GM23338 (cell line): ENCODE measurements at regions not wholly inside any gene's neighbourhood (a gene's known extent, or its start where the extent isn't known, plus 50 kb on each side); places are given as distances from the start of the nearest gene placed in this dataset.

ENCODE experiments used
- ATAC-seq: fragments of 200-7000 bp; cut with Tn5 transposase; 3 replicates; pipeline ENCODE4 v1.9.1; 2020
- DNase-seq: peaks from one replicate; pipeline ENCODE4 v3.0.0-alpha.2; 2015; ENCODE audit warnings: low spot score
- H2AFZ ChIP-seq: fragments of 200-600 bp; sonication (generic); 2 replicates; pipeline ENCODE4 v1.8.0; 2016; ENCODE audit warnings: antibody characterized with exemption, mild to moderate bottlenecking, moderate library complexity
- H3F3A ChIP-seq: fragments of 200-600 bp; sonication (generic); replicated peaks from 2 replicates; pipeline ENCODE4 v1.8.0; 2017; ENCODE audit warnings: antibody characterized with exemption, mixed run types, low read depth
- H3K27ac ChIP-seq: fragments of 200-600 bp; sonication (generic); 2 replicates; pipeline ENCODE4 v1.6.1; 2016; ENCODE audit warnings: low read depth
- H3K27me3 ChIP-seq: fragments of 200-600 bp; sonication (generic); 2 replicates; pipeline ENCODE4 v1.8.0; 2016; ENCODE audit warnings: mild to moderate bottlenecking, mixed run types, moderate library complexity; ENCODE audit not compliant: insufficient read depth
- H3K36me3 ChIP-seq: fragments of 200-600 bp; sonication (generic); 2 replicates; pipeline ENCODE4 v1.8.0; 2016; ENCODE audit warnings: mild to moderate bottlenecking; ENCODE audit not compliant: insufficient read depth
- H3K4me1 ChIP-seq: fragments of 200-600 bp; sonication (generic); 2 replicates; pipeline ENCODE4 v1.8.0; 2016; ENCODE audit warnings: mild to moderate bottlenecking, moderate library complexity; ENCODE audit not compliant: insufficient read depth
- H3K4me2 ChIP-seq: fragments of 200-600 bp; sonication (generic); 2 replicates; pipeline ENCODE4 v1.7.1; 2017; ENCODE audit warnings: mixed run types
- H3K4me3 ChIP-seq: fragments of 200-600 bp; sonication (generic); 2 replicates; pipeline ENCODE4 v1.6.1; 2016; ENCODE audit warnings: mixed run types
- H3K79me2 ChIP-seq: fragments of 200-600 bp; sonication (generic); replicated peaks from 2 replicates; pipeline ENCODE4 v1.8.0; 2017; ENCODE audit warnings: mild to moderate bottlenecking; ENCODE audit not compliant: insufficient read depth
- H3K9me2 ChIP-seq: fragments of 200-600 bp; sonication (generic); 2 replicates; pipeline ENCODE4 v1.8.0; 2017; ENCODE audit not compliant: insufficient read depth
- H4K20me1 ChIP-seq: fragments of 200-600 bp; sonication (generic); replicated peaks from 2 replicates; pipeline ENCODE4 v1.8.0; 2017; ENCODE audit warnings: mild to moderate bottlenecking; ENCODE audit not compliant: insufficient read depth
- H3K27ac Mint-ChIP-seq: 2 replicates; pipeline ENCODE4 v1.8.0; 2020; ENCODE audit warnings: inconsistent platforms, mild to moderate bottlenecking, moderate library complexity, mixed read lengths
- H3K27me3 Mint-ChIP-seq: 3 replicates; pipeline ENCODE4 v1.8.0; 2022; ENCODE audit warnings: low read depth, mild to moderate bottlenecking, moderate library complexity, mixed read lengths, inconsistent platforms; ENCODE audit not compliant: insufficient read depth, poor library complexity
- H3K36me3 Mint-ChIP-seq: 3 replicates; pipeline ENCODE4 v1.8.0; 2021; ENCODE audit warnings: low read depth, mild to moderate bottlenecking, inconsistent platforms, moderate library complexity, mixed read lengths
- H3K4me1 Mint-ChIP-seq: 3 replicates; pipeline ENCODE4 v1.8.0; 2020; ENCODE audit warnings: mild to moderate bottlenecking, inconsistent platforms, mixed read lengths
- H3K4me3 Mint-ChIP-seq: 3 replicates; pipeline ENCODE4 v1.8.0; 2021; ENCODE audit warnings: moderate library complexity, mild to moderate bottlenecking, inconsistent platforms, mixed read lengths
- H3K9me3 Mint-ChIP-seq: 3 replicates; pipeline ENCODE4 v1.8.0; 2020; ENCODE audit warnings: moderate library complexity, mild to moderate bottlenecking, inconsistent platforms, mixed read lengths
- CREB1 ChIP-seq: fragments of 250-450 bp; sonication (Bioruptor Pico); IDR thresholded peaks from 2 replicates; pipeline ENCODE4 v1.5.0; 2020; ENCODE audit warnings: low read depth, mild to moderate bottlenecking, moderate library complexity
- CTCF ChIP-seq, 2 experiments: fragments of 200-600 bp in 1 of 2; sonication (generic) in 1 of 2; conservative IDR thresholded peaks; 2 replicates each; pipeline versions ENCODE4 v1.5.1 to v1.6.1; 2016 to 2017; ENCODE audit warnings: antibody characterized with exemption in 2 of 2, low read depth in 2 of 2, mild to moderate bottlenecking in 2 of 2, moderate library complexity in 1 of 2
- ETS1 ChIP-seq: IDR thresholded peaks from 2 replicates; pipeline ENCODE4 v1.6.1; 2016; ENCODE audit warnings: antibody characterized with exemption
- EZH2 ChIP-seq: fragments of 200-600 bp; sonication (generic); IDR thresholded peaks from one replicate; pipeline ENCODE4 v1.8.0; 2017; ENCODE audit warnings: antibody characterized with exemption, mild to moderate bottlenecking, low read depth; ENCODE audit not compliant: unreplicated experiment
- EZH2phosphoT487 ChIP-seq: fragments of 200-600 bp; sonication (generic); IDR thresholded peaks from one replicate; pipeline ENCODE4 v1.8.1; 2018; ENCODE audit warnings: antibody characterized with exemption; ENCODE audit not compliant: unreplicated experiment
- JUNB ChIP-seq: IDR thresholded peaks from one replicate; pipeline ENCODE4 v1.6.1; 2016; ENCODE audit warnings: antibody characterized with exemption; ENCODE audit not compliant: unreplicated experiment
- POLR2AphosphoS5 ChIP-seq: IDR thresholded peaks from 2 replicates; pipeline ENCODE4 v1.6.1; 2016; ENCODE audit warnings: antibody characterized with exemption, low read depth
- REST ChIP-seq: IDR thresholded peaks from one replicate; pipeline ENCODE4 v1.6.1; 2018; ENCODE audit warnings: antibody characterized with exemption; ENCODE audit not compliant: unreplicated experiment
- STAT1 ChIP-seq: IDR thresholded peaks from one replicate; pipeline ENCODE4 v1.6.1; 2016; ENCODE audit warnings: antibody characterized with exemption; ENCODE audit not compliant: unreplicated experiment
- ZNF331 ChIP-seq: fragments of 250-450 bp; sonication (Bioruptor Pico); IDR thresholded peaks from 2 replicates; pipeline ENCODE4 v1.5.0; 2020; ENCODE audit warnings: low read depth, mild to moderate bottlenecking, moderate library complexity
- ZNF462 ChIP-seq: fragments of 250-450 bp; sonication (Bioruptor Pico); IDR thresholded peaks from 2 replicates; pipeline ENCODE4 v1.5.0; 2020; ENCODE audit warnings: mild to moderate bottlenecking, moderate library complexity

- no peak for TF ChIP-seq ZNF462 (CRISPR knock-in tag)
- no peak for TF ChIP-seq ETS1
- no peak for TF ChIP-seq POLR2AphosphoS5
- TF ChIP-seq ZNF331 (CRISPR knock-in tag): no peak
- TF ChIP-seq CREB1: no peak
Observed at GRCh38 chr1:235008239-235008638, 120.4 kb downstream of the TOMM20 start (continued).

- Histone ChIP-seq H3F3A (no peaks in the 10 kb centered on the region), H3K4me3 (no peak overlapping the region), H2AFZ (no peak overlapping the region), H4K20me1 (no peaks in the 10 kb centered on the region), H3K27ac (no peak overlapping the region), H3K27me3 (no peaks in the 10 kb centered on the region), H3K9me2 (0 out of 2 replicates have a peak, but pooled peaks cover 3% of the 10 kb centered on the region), H3K36me3 (no peaks in the 10 kb centered on the region), H3K4me2 (no peak overlapping the region), H3K79me2 (no peaks in the 10 kb centered on the region), H3K4me1 (no peaks in the 10 kb centered on the region)
- no peak overlapping the region for H3K27ac Mint-ChIP-seq
- no peak overlapping the region for H3K4me3 Mint-ChIP-seq
- no peak for DNase-seq
- peaks cover 4% of the 10 kb centered on the region for H3K27me3 Mint-ChIP-seq
- peaks cover 12% of the 10 kb centered on the region; the same call in 2 of the 3 replicates for H3K9me3 Mint-ChIP-seq
- no peak for ATAC-seq
- H3K36me3 Mint-ChIP-seq: peaks cover 3% of the 10 kb centered on the region; the same call in 1 of the 3 replicates
- peaks cover 6% of the 10 kb centered on the region; the same call in 1 of the 3 replicates for H3K4me1 Mint-ChIP-seq
- TF ChIP-seq EZH2phosphoT487 (no peak), JUNB (no peak), CTCF (conservative IDR thresholded peaks at IDR 0.05; ENCODE audit: low read depth in 2 of 2) (no peak), STAT1 (no peak), REST (no peak), EZH2 (no peak), ZNF331 (CRISPR knock-in tag) (no peak)
Observed at GRCh38 chr1:235006816-235007215, 121.8 kb downstream of the TOMM20 start.
